ENCODE measurements at regions not wholly inside any gene's neighbourhood (a gene's known extent, or its start where the extent isn't known, plus 50 kb on each side); places are given as distances from the start of the nearest gene placed in this dataset.
A peak's percentile ranks its signal among the peaks of the same experiment; 100 is the strongest.
"Not testable (repeated sequence)": the region's sequence is repeated elsewhere in the genome, so short reads cannot be mapped to it uniquely, and the experiment has no call there.

- Histone ChIP-seq H3K36me3 (ENCODE audit: control insufficient read depth in 2 of 2, insufficient read depth in 2 of 2, low read length in 2 of 2) (no peaks in the 10 kb centered on the region), H3K9ac (ENCODE audit: low read length in 2 of 2) (no peak overlapping the region), H3K4me3 (ENCODE audit: low read length in 2 of 2) (no peak overlapping the region), H3K9me3 (ENCODE audit: control insufficient read depth in 2 of 2, low read length in 2 of 2) (no peaks in the 10 kb centered on the region), H3K4me1 (ENCODE audit: control insufficient read depth, insufficient read depth, low read length) (peaks cover 2% of the 10 kb centered on the region), H3K27ac (ENCODE audit: low read length) (no peak overlapping the region), H3K27me3 (ENCODE audit: control insufficient read depth in 1 of 2, insufficient read depth in 2 of 2, low read length in 2 of 2) (no peaks in the 10 kb centered on the region)
Observed at GRCh38 chr3:27643355-27643754, 78.8 kb downstream of the EOMES start.

DNA sequence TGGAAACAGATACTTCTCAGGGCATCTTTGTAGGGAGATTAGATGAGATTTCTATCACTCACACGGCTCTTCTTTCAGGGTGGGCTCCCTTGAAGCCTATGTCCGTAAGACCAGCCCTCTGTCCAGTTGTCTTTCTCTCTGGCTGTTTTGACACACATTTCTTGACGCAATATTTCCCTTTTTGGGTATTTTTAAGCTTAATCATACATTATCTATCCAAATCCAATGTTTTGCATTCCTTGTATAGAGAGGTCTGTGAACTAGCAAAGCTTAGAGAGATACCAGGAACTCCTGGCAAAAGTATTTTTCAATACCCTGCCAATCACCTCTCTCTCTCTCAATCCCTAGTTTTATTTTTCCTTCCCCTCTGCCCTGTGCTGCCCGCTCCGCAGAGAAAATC is 79.3 kb downstream of the EOMES start:
- Histone ChIP-seq H3K9ac (ENCODE audit: low read length in 2 of 2) (no peak overlapping the region), H3K36me3 (ENCODE audit: control insufficient read depth in 2 of 2, insufficient read depth in 2 of 2, low read length in 2 of 2) (no peaks in the 10 kb centered on the region), H3K4me1 (ENCODE audit: control insufficient read depth, insufficient read depth, low read length) (peaks cover 2% of the 10 kb centered on the region), H3K9me3 (ENCODE audit: control insufficient read depth in 2 of 2, low read length in 2 of 2) (no peaks in the 10 kb centered on the region), H3K27ac (ENCODE audit: low read length) (no peak overlapping the region), H3K4me3 (ENCODE audit: low read length in 2 of 2) (no peak overlapping the region), H3K27me3 (ENCODE audit: control insufficient read depth in 1 of 2, insufficient read depth in 2 of 2, low read length in 2 of 2) (no peaks in the 10 kb centered on the region)

DNA sequence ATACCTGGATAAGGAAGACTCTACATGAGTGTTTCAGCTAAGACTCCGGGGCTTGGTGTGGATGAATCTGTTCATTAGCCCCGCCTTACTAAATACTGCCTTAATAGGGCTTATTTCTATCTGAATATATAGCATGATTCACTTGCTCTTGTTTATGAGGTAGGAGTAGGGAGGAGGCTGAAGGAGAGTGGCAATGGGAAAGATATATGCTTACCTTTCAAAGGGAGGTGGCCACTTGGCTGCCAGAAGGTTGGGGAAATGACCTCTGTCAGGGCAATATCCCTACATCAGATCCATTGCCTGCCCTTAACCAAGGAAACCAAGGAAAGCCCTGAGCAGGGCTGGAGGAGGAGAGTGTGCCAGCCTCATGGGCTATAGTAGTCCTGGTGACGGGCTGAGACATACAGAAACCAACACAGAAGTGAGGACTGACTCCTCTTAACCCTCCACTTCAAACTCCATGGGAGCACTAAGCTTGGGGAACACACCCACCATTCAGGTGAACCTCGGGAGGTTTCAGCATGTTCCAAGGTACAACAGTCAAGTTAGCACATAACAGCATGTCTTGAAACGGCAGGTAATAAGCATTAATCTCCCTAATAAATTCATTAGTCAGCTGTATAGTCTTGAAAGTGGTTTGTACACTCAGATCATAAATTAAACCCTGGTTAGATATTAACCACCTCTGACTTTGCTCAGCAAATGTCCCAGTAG is 80.1 kb downstream of the EOMES start:
- no peak overlapping the region for H3K27ac ChIP-seq (ENCODE audit: low read length)
- H3K4me1 ChIP-seq (ENCODE audit: control insufficient read depth, insufficient read depth, low read length) = peaks cover 2% of the 10 kb centered on the region
- H3K4me3 ChIP-seq (ENCODE audit: low read length in 2 of 2) = no peak overlapping the region
- no peak overlapping the region for H3K9ac ChIP-seq (ENCODE audit: low read length in 2 of 2)
- no peaks in the 10 kb centered on the region for H3K27me3 ChIP-seq (ENCODE audit: control insufficient read depth in 1 of 2, insufficient read depth in 2 of 2, low read length in 2 of 2)
- no peaks in the 10 kb centered on the region for H3K9me3 ChIP-seq (ENCODE audit: control insufficient read depth in 2 of 2, low read length in 2 of 2)
- no peaks in the 10 kb centered on the region for H3K36me3 ChIP-seq (ENCODE audit: control insufficient read depth in 2 of 2, insufficient read depth in 2 of 2, low read length in 2 of 2)

DNA sequence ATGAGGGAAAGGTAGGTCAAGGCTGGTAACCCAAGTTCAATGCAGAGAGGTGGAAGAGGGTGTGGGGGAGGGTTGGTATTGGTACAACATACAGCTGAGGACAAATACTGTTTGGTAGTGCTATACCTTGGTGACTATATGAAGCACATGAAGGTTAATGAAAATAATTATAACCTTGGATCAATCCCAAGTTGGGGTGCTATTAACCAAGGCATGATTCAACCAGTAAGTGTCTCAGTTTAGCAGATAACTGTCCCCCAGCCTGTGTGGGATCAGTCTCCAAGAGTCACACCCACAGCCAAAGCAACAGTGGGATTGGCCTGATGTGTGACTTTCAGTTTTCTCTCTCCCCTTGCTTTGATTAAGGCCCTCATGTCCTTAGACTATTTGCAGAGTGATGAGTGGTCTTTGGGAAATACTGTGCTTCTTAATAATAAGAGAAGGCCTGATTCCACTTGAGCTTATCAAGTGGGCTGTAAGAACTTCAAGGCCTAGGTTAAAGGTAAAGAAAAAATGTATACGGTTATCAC is 80.8 kb downstream of the EOMES start:
- Histone ChIP-seq H3K36me3 (ENCODE audit: control insufficient read depth in 2 of 2, insufficient read depth in 2 of 2, low read length in 2 of 2) (no peaks in the 10 kb centered on the region), H3K4me3 (ENCODE audit: low read length in 2 of 2) (no peak overlapping the region), H3K4me1 (ENCODE audit: control insufficient read depth, insufficient read depth, low read length) (peaks cover 2% of the 10 kb centered on the region), H3K27ac (ENCODE audit: low read length) (no peak overlapping the region), H3K9ac (ENCODE audit: low read length in 2 of 2) (no peak overlapping the region), H3K27me3 (ENCODE audit: control insufficient read depth in 1 of 2, insufficient read depth in 2 of 2, low read length in 2 of 2) (no peaks in the 10 kb centered on the region), H3K9me3 (ENCODE audit: control insufficient read depth in 2 of 2, low read length in 2 of 2) (no peaks in the 10 kb centered on the region)

- no peak overlapping the region for H3K27ac ChIP-seq (ENCODE audit: low read length)
Observed at GRCh38 chr3:27639271-27639670, 82.9 kb downstream of the EOMES start.

GRCh38 chr3:27638594-27638993 is 83.5 kb downstream of the EOMES start:
- no peaks in the 10 kb centered on the region for H3K36me3 ChIP-seq (ENCODE audit: control insufficient read depth in 2 of 2, insufficient read depth in 2 of 2, low read length in 2 of 2)
- peaks cover 7% of the 10 kb centered on the region for H3K4me1 ChIP-seq (ENCODE audit: control insufficient read depth, insufficient read depth, low read length)
- H3K9me3 ChIP-seq (ENCODE audit: control insufficient read depth in 2 of 2, low read length in 2 of 2) = no peaks in the 10 kb centered on the region
- H3K27me3 ChIP-seq (ENCODE audit: control insufficient read depth in 1 of 2, insufficient read depth in 2 of 2, low read length in 2 of 2) = no peaks in the 10 kb centered on the region
- no peak overlapping the region for H3K4me3 ChIP-seq (ENCODE audit: low read length in 2 of 2)
- H3K9ac ChIP-seq (ENCODE audit: low read length in 2 of 2) = no peak overlapping the region
- H3K27ac ChIP-seq (ENCODE audit: low read length) = no peak overlapping the region

More at GRCh38 chr3:27639271-27639670, 82.9 kb downstream of the EOMES start:
- H3K36me3 ChIP-seq (ENCODE audit: control insufficient read depth in 2 of 2, insufficient read depth in 2 of 2, low read length in 2 of 2) = no peaks in the 10 kb centered on the region
- H3K9me3 ChIP-seq (ENCODE audit: control insufficient read depth in 2 of 2, low read length in 2 of 2) = no peaks in the 10 kb centered on the region
- no peaks in the 10 kb centered on the region for H3K27me3 ChIP-seq (ENCODE audit: control insufficient read depth in 1 of 2, insufficient read depth in 2 of 2, low read length in 2 of 2)
- H3K9ac ChIP-seq (ENCODE audit: low read length in 2 of 2) = no peak overlapping the region
- peaks cover 3% of the 10 kb centered on the region for H3K4me1 ChIP-seq (ENCODE audit: control insufficient read depth, insufficient read depth, low read length)
- no peak overlapping the region for H3K4me3 ChIP-seq (ENCODE audit: low read length in 2 of 2)

DNA sequence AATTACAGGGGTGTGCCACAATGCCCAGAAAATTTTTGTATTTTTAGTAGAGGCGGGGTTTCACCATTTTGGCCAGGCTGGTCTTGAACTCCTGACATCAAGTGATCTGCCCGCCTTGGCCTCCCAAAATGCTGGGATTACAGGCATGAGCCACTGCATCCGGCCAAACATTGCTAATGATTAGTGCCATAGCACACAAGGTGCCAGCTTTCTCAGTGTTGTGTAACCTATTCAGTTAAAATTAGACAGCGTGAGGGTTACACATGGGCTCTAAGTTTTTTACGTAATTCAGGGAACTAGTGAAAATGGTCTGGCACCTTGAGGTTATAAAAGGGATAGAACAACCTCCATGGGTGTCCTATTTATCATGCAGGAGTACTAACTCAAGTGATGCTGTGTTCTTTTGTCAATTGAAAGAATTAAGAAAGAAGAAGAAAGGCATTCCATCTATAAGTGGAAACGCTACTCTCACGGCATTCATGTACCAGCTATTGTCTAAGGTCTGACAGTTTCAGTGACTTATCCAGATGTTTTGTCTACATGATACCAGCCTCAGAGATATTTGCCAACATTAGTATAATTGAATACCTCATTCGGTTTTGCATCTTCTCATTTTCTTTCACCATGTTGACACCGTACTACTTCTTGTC is 84.7 kb downstream of the EOMES start:
- Histone ChIP-seq H3K9me3 (ENCODE audit: control insufficient read depth in 2 of 2, low read length in 2 of 2) (no peaks in the 10 kb centered on the region), H3K27ac (ENCODE audit: low read length) (no peak overlapping the region), H3K4me3 (ENCODE audit: low read length in 2 of 2) (no peak overlapping the region), H3K27me3 (ENCODE audit: control insufficient read depth in 1 of 2, insufficient read depth in 2 of 2, low read length in 2 of 2) (no peaks in the 10 kb centered on the region), H3K4me1 (ENCODE audit: control insufficient read depth, insufficient read depth, low read length) (peaks cover 7% of the 10 kb centered on the region), H3K9ac (ENCODE audit: low read length in 2 of 2) (no peak overlapping the region), H3K36me3 (ENCODE audit: control insufficient read depth in 2 of 2, insufficient read depth in 2 of 2, low read length in 2 of 2) (no peaks in the 10 kb centered on the region)

DNA sequence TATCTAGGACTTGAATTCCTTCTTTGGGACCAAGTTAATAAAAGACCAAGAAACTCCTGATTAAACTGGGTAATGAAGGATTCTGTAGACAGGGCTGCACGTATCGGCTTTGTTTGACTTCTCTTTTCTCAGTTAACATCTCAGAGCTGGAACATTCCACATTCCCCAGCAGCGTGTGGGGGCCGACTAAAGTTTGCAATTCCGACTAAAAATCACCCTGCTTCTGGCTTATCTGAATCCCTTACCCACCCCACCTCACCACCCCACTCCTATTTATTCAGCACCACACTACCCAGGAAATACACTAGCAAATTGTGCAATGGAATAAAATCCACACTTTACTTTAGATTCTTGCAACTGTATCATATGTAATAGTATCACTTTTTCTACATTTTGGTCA is 87.1 kb downstream of the EOMES start:
- H3K27ac ChIP-seq (ENCODE audit: low read length) = not testable (repeated sequence)

DNA sequence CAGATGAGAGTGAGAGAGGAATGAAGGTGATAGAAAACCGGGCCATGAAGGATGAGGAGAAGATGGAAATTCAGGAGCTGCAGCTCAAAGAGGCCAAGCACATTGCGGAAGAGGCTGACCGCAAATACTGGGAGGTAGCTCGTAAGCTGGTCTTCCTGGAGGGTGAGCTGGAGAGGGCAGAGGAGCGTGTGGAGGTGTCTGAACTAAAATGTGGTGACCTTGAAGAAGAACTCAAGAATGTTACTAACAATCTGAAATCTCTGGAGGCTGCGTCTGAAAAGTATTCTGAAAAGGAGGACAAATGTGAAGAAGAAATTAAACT is 88.9 kb downstream of the EOMES start:
- no peaks in the 10 kb centered on the region for H3K27me3 ChIP-seq (ENCODE audit: control insufficient read depth in 1 of 2, insufficient read depth in 2 of 2, low read length in 2 of 2)
- H3K4me1 ChIP-seq (ENCODE audit: control insufficient read depth, insufficient read depth, low read length) = peaks cover 5% of the 10 kb centered on the region
- no peaks in the 10 kb centered on the region for H3K9me3 ChIP-seq (ENCODE audit: control insufficient read depth in 2 of 2, low read length in 2 of 2)
- peak overlapping the region; percentile 69 for H3K27ac ChIP-seq (ENCODE audit: low read length)
- no peaks in the 10 kb centered on the region for H3K36me3 ChIP-seq (ENCODE audit: control insufficient read depth in 2 of 2, insufficient read depth in 2 of 2, low read length in 2 of 2)
- H3K9ac ChIP-seq (ENCODE audit: low read length in 2 of 2) = peak overlapping the region; percentile 72 to 80
- H3K4me3 ChIP-seq (ENCODE audit: low read length in 2 of 2) = peak overlapping the region; percentile 80 to 82

More for the DNA sequence above, 87.1 kb downstream of the EOMES start:
- H3K9me3 ChIP-seq (ENCODE audit: control insufficient read depth in 2 of 2, low read length in 2 of 2); H3K9ac ChIP-seq (ENCODE audit: low read length in 2 of 2); H3K36me3 ChIP-seq (ENCODE audit: control insufficient read depth in 2 of 2, insufficient read depth in 2 of 2, low read length in 2 of 2); H3K4me1 ChIP-seq (ENCODE audit: control insufficient read depth, insufficient read depth, low read length); H3K27me3 ChIP-seq (ENCODE audit: control insufficient read depth in 1 of 2, insufficient read depth in 2 of 2, low read length in 2 of 2); H3K4me3 ChIP-seq (ENCODE audit: low read length in 2 of 2): not testable (repeated sequence)

DNA sequence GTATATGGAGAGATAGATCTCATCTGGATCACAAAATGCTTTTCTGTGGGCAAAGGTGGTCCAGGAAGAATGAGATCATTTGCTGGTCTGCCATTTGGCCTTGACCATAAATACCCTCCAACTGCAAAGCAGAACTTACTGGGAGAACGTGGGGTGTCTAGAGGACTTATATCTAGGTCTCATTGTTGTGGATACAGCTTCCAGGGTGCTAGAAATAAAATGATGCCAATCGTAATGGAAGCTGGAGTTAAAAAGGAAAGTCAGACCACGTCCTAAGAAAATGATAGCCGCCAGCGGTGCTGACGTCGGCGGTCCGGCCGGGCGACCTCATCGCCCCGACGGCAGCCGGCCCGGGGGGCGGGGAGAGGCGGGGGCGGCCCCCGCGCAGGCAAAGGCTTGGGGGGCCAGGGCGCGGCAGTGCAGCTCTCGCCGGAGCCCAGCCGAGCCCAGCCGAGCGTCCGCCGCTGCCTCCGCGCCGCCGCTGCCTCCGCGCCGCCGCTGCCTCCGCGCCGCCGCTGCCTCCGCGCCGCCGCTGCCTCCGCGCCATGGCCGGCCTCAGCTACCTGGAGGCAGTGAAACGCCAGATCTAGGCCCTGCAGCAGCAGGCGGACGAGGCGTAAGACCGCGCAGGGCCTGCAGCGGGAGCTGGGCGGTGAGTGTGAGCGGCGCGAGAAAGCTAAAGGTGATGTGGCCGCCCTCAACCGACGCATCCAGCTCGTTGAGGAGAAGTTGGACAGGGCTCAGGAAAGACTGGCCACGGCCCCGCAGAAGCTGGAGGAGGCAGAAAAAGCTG is 89.5 kb downstream of the EOMES start:
- no peaks in the 10 kb centered on the region for H3K36me3 ChIP-seq (ENCODE audit: control insufficient read depth in 2 of 2, insufficient read depth in 2 of 2, low read length in 2 of 2)
- H3K4me3 ChIP-seq (ENCODE audit: low read length in 2 of 2) = peak overlapping the region; percentile 80 to 82
- no peaks in the 10 kb centered on the region for H3K9me3 ChIP-seq (ENCODE audit: control insufficient read depth in 2 of 2, low read length in 2 of 2)
- H3K4me1 ChIP-seq (ENCODE audit: control insufficient read depth, insufficient read depth, low read length) = peaks cover 5% of the 10 kb centered on the region
- peak overlapping the region; percentile 72 to 80 for H3K9ac ChIP-seq (ENCODE audit: low read length in 2 of 2)
- H3K27me3 ChIP-seq (ENCODE audit: control insufficient read depth in 1 of 2, insufficient read depth in 2 of 2, low read length in 2 of 2) = no peaks in the 10 kb centered on the region
- peak overlapping the region; percentile 69 for H3K27ac ChIP-seq (ENCODE audit: low read length)

Measured in stomach smooth muscle (tissue), 2 donors.